ENCODE measurements at regions not wholly inside any gene's neighbourhood (a gene's known extent, or its start where the extent isn't known, plus 50 kb on each side); places are given as distances from the start of the nearest gene placed in this dataset.

GRCh38 chr5:173412566-173412965 is 84.4 kb upstream of the STC2 start:
- no peak for TF ChIP-seq CTCF (conservative IDR thresholded peaks at IDR 0.05)
- TF ChIP-seq ZFX (IDR thresholded peaks at IDR 0.05) = no peak

Measured in C4-2B (cell line).